IMR-90 (cell line): ENCODE measurements at regions not wholly inside any gene's neighbourhood (a gene's known extent, or its start where the extent isn't known, plus 50 kb on each side); places are given as distances from the start of the nearest gene placed in this dataset.

ENCODE experiments used
- BHLHE40 ChIP-seq: fragments of 150-350 bp; IDR thresholded peaks from 2 replicates; pipeline ENCODE4 v1.6.1; 2016; ENCODE audit warnings: mild to moderate bottlenecking, low read depth, low read length
- CEBPB ChIP-seq: IDR thresholded peaks from 2 replicates; pipeline ENCODE4 v1.6.1; 2012; ENCODE audit warnings: low read depth, low read length, improper control_type of control experiment
- MAFK ChIP-seq: IDR thresholded peaks from 2 replicates; pipeline ENCODE4 v1.6.1; 2012; ENCODE audit warnings: low read depth, low read length, improper control_type of control experiment
- MXI1 ChIP-seq: IDR thresholded peaks from 2 replicates; pipeline ENCODE4 v1.6.1; 2012; ENCODE audit warnings: low read depth, mild to moderate bottlenecking, low read length, moderate library complexity, borderline replicate concordance
- NFE2L2 ChIP-seq: fragments of 150-350 bp; IDR thresholded peaks from 2 replicates; pipeline ENCODE4 v1.6.1; 2016; ENCODE audit warnings: low read depth, mild to moderate bottlenecking, low read length
- POLR2A ChIP-seq: IDR thresholded peaks from 2 replicates; pipeline ENCODE4 v1.6.1; 2012; ENCODE audit warnings: mild to moderate bottlenecking, low read depth, low read length
- RAD21 ChIP-seq: IDR thresholded peaks from 2 replicates; pipeline ENCODE4 v1.6.1; 2012; ENCODE audit warnings: low read length, improper control_type of control experiment
- RCOR1 ChIP-seq: IDR thresholded peaks from 2 replicates; pipeline ENCODE4 v1.6.1; 2012; ENCODE audit warnings: mild to moderate bottlenecking, low read length, improper control_type of control experiment; ENCODE audit not compliant: insufficient replicate concordance
- RFX5 ChIP-seq: IDR thresholded peaks from 2 replicates; pipeline ENCODE4 v1.8.0; 2012; ENCODE audit warnings: low read depth, mild to moderate bottlenecking, low read length, moderate library complexity
- TF ChIP-seq, protein P1 (sequence below): conservative IDR thresholded peaks from 2 replicates; pipeline ENCODE4 v1.5.1; 2012; ENCODE audit warnings: mild to moderate bottlenecking, low read depth, low read length, improper control_type of control experiment
- TF ChIP-seq, protein P2 (sequence below): fragments of 150-350 bp; IDR thresholded peaks from 2 replicates; pipeline ENCODE4 v1.6.1; 2017; ENCODE audit warnings: mild to moderate bottlenecking, antibody characterized with exemption, low read length, low read depth

DNA sequence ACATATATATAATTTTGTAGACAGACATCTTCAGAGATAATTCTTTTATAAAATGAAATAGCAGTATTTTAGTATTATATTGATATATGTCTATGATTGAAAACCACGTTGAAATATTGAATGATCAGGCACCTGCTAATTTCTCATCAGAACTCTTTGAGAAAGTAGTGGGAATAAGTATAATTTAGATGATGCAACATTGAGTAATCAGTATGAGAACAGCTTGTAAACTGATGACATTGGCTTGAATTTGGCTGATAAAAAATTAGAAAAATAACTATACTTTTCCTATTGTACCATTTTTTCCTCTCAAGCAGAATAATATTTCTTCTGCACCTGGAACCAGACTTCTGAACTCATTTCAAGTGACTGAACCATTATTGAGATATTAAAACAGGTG is 1316.8 kb downstream of the NCAM2 start:
- TF ChIP-seq, protein P1, sequence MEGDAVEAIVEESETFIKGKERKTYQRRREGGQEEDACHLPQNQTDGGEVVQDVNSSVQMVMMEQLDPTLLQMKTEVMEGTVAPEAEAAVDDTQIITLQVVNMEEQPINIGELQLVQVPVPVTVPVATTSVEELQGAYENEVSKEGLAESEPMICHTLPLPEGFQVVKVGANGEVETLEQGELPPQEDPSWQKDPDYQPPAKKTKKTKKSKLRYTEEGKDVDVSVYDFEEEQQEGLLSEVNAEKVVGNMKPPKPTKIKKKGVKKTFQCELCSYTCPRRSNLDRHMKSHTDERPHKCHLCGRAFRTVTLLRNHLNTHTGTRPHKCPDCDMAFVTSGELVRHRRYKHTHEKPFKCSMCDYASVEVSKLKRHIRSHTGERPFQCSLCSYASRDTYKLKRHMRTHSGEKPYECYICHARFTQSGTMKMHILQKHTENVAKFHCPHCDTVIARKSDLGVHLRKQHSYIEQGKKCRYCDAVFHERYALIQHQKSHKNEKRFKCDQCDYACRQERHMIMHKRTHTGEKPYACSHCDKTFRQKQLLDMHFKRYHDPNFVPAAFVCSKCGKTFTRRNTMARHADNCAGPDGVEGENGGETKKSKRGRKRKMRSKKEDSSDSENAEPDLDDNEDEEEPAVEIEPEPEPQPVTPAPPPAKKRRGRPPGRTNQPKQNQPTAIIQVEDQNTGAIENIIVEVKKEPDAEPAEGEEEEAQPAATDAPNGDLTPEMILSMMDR, result no peak
- TF ChIP-seq POLR2A (no peak), RFX5 (no peak), RAD21 (no peak), MAFK (no peak), NFE2L2 (no peak), CEBPB (0 out of 2 replicates have a peak, but pooled peaks have one; percentile 19), BHLHE40 (no peak), MXI1 (no peak), RCOR1 (no peak)
- TF ChIP-seq, protein P2, sequence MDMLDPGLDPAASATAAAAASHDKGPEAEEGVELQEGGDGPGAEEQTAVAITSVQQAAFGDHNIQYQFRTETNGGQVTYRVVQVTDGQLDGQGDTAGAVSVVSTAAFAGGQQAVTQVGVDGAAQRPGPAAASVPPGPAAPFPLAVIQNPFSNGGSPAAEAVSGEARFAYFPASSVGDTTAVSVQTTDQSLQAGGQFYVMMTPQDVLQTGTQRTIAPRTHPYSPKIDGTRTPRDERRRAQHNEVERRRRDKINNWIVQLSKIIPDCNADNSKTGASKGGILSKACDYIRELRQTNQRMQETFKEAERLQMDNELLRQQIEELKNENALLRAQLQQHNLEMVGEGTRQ, result no peak
